HG03097 (cell line): ENCODE measurements at regions not wholly inside any gene's neighbourhood (a gene's known extent, or its start where the extent isn't known, plus 50 kb on each side); places are given as distances from the start of the nearest gene placed in this dataset.

Source experiments
- ATAC-seq: cut with Tn5 transposase; IDR thresholded peaks from one replicate; pipeline ENCODE4 v1.9.1; 2021; ENCODE audit not compliant: unreplicated experiment, low FRiP score

DNA sequence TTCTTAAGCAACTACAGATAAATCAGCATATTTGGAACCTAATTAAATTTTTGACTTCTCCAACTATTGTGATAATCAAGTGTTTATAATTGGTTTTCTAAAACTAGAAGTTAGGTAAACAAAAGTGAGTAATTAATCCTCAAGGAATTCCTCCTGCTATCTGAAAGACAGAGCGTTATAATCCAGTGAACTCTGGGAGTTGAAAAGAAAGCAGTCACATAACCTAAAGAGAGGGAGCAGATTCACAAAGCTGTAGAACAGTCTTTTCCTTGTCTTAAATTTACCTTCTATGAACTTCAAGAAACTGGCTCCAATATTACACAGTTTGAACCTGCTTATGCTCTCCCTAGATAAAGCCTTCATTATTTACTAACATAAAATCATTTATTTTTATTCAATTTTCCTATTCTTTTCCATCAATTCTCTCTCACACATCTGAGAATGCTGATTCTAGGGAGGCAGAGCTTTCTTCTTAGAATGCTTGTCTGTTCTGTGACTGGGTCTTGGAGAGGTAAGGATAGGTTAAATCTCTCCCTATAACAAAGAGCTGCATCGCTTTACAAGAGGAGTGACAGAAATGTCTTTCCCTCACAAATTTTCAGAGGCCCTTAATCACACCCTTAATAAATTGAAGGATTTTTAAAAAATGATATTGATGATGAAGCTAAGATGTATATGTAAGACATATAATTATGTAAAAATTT is 132.8 kb downstream of the TUSC7 start:
- no peak for ATAC-seq

DNA sequence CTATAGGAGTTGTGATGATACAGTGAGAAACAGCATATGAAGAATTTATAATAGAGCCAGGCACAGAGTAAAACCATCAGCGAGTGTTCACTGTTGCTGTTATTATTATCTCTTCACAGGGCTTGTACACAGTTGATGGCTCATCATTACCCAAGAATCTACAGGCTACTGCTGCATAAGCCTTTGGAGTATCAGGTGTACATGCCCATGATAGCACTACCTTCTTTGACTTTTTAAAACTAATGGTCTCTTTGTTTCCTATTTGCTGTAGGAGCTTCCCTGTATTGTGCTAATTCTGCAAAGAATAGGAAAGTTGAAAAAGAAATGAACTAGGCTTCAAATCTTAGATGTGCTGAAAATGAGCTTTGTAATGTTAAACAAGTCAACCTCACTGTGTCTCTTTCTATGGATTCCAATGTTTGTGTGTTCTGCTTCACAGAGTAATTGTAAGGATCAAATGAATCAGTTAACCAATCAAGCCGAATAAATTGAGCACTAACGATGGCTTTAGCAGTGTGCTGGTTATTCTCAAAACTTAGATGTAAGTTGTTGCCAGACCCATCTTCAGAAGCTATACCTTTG is 138.8 kb downstream of the TUSC7 start:
- no peak for ATAC-seq

DNA sequence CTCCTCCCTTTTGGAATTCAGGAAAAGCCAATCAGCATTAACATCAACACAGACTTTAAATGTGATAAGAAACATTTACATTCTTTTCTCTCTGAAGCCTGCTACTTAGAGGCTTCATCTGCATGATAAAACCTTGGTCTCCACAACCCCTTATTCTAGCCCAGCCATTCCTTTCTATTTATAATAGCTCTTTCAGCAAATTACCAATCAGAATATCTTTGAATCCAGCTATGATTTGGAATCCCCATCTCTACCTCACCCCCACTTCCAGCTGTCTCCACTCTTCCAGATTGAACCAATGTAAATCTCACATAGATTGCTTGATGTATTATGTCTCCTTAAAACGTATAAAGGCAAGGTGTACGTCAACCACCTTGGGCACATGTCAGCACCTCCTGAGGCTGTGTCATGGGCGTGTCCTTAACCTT is 139.7 kb downstream of the TUSC7 start:
- ATAC-seq = no peak

DNA sequence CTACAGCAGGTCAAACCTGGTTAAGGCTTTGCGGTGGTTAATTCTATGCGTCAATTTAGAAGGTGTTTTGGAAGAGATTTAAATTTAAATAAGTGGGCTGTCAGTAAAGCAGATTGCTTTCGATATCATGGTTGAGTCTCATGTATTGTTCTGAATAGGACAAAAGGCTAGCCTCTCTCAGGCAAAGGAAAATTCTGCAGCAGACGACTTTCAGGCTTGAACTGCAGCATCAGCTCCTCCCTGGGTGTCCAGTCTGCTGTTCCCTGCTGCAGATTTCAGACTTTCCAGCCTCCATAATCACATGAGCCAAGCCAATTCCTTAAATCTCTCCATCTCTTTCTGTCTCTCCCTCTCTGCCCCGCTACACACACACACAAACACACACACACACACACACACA is 143.2 kb downstream of the TUSC7 start:
- ATAC-seq = no peak

DNA sequence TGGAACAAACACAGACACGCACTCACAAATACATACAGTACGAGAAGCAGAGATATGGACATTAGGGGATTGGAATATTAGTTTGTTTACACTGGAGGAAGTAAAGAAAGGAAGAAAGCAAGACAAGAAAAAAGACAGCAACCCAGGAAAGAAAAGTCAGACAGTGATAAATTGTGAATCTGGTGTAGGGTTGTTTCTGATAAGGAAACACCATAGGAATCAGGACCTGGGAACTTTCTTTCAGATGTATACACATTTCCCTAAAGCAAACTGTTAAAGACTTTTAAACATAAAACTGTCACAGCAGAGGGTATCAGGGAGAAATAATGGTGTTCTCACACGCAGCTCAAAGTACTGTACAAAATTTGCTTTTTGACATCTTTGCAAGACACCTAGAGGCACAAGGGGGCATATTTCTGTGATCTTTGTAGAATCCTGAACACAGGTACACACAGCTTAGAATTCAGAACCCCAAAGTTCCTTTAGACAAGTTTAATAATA is 153.7 kb downstream of the TUSC7 start:
- no peak for ATAC-seq

DNA sequence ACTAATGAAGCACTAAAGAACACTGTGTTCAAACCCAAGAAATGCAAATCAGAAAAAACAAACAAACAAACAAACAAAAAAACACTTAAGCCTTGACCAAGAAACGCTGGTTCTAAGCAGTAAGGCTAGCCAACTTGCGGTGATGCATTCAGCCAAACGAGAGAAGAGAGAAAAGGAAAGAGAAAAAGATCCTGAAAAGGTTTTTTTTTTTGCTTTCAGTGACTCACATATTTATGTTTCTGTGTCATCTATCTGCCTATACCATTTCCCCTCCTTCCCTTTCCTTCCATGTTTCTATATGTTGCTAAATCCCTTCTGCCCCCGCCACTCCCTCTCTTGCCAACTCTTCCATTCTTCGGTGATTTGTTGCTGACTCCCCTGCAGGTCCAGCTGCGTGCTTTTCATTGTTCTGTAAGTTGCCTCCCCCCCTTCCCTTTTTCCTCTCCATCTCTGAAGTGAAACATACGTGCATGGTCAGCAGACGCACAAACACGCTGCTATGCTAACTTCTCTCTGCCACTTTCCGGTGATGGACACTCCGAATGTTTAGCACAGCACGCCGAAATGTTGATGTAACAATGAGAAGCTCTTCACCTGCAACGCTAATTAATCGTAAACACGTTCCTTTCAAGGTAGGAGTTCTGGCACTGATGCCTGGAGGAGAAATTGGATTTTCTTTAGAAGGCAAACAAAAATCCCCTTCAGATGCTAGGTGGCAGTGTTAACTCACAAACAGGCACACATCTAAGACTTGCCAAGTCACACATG is 154.4 kb downstream of the TUSC7 start:
- ATAC-seq = no peak

DNA sequence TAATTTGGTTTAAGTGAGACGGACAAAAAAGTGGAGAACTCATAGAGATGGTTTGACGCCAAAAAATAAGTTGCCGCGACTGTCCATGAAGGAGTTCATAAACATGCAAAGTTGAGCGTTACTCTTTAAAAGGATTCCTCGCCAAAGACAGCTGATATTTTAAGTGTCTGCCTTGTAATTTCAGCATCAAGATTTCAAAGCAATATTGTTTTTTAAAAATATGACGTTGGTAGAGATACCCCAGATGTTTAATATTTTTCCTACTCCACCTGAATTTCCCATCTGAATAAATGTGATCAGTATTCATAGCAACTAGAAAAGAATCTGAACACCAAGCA is 155.0 kb downstream of the TUSC7 start:
- ATAC-seq = no peak

DNA sequence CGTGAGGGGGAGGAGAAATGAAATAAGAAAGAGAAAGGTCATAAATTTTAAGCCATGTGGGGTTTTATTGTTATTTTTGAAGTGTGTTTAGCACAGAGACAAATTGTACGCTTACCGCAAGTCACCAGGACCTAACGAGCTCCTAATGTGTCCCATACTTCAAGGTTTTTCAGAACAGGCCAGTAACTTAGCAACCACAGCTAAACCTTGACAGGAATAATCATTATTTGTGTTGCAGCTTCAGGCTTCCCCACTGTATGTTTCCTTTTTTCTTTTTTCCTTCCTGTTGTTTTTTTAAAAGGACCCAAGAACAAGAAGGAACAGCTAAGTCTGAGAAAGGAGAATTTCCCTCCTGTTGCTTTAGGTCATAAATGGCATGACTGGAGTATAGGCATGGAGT is 160.8 kb downstream of the TUSC7 start:
- ATAC-seq = no peak

DNA sequence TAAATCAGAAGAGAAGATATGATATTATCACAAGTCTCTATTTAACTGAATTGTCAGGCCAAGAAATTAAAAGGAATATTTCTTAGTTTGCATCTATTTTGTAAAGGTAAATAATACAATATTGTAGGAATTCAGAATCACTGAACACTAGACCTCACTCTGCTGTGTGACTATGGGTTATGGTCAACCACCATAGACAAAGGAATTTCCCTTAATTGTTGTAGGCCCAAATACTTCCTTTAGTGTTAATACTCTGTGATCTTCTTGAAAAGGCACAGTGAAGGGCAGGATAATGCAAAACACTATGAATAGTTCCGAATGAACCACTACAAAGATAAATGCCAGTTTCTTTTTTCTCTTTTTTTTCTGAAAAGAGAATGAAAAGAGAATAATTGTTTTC is 162.3 kb downstream of the TUSC7 start:
- ATAC-seq = no peak

DNA sequence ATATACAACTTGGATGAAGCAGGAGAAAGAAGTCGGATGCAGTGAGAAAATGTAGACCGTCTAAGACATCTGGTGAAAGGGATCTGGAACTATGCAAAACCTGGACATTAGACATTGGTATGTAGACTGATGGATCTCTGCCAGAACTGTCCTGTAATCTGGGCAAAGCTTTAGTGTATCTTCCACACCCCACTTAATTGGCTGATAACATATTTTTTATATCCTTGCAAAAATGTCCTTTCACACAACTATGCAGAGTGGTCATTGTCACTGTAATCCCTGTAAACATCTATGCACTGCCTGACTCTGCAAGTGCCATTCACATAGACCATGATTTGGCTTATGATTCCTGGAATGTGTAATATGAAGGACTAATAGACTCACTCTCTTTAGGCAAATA is 163.1 kb downstream of the TUSC7 start:
- no peak for ATAC-seq

DNA sequence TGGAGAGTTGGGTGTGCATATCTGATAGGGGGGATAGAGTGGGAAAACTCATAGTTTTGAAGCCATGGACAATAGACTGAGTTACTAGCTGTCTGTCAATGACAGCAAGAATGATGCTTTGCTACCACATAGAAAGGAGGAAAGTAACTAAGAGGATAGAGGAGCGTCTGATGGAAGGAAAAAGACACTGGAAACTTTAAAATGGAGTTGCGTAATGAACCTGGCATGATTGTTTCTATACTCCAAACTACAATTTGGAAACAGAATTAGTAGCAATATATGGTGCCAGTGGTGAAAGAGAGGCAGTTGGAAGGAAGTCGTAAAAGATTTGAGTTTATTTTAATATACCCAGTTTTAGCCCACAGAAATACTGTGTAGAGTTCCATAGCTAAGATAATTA is 163.6 kb downstream of the TUSC7 start:
- no peak for ATAC-seq

DNA sequence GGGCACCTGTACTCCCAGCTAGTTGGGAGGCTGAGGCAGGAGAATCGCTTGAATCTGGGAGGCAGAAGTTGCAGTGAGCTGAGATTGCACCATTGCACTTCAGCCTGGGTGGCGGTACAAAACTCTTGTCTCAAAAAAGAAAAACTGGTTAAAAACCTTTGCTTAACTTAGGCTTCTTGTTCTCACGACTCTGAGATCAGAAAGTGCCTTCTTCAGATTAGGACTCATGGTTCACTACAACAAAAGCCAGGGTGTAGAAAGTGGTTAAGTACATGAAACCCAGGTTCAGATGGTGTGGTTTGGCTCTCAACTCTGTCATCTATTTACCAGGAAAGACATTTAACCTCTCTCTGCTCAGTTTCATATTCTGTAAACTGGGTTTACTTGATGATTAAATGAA is 168.4 kb downstream of the TUSC7 start:
- ATAC-seq = no peak

DNA sequence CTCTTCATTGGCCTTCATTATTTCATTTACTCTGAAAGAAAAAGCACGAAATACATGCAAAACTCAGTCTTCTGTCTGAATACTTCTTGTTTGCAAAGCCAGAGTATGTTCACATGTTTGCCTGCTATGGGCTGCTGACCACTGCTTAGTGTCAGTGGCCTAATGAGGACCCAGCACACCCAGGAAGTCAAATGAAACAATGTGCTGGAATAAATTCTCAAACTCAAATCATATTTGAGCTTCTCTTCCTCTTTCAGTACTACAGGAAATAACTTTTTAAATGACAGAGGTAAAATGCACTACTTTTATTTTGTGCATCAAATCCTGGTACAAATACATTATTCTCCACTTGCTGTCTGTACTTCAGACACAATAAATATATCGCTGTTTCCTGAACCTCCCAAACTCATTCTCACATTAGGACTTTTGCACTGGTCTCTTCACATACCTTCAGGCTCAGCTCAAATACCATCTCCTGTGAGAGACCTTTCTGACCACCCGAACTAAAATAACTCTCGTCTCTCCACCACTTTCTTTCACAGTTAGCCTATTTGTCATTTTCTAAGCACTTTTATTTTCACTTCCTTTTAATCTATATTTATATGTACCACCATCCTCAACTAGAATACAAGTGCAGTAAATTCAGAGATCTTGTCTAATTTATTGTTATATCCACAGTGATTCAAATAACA is 176.8 kb downstream of the TUSC7 start:
- peak; percentile 81 for ATAC-seq

DNA sequence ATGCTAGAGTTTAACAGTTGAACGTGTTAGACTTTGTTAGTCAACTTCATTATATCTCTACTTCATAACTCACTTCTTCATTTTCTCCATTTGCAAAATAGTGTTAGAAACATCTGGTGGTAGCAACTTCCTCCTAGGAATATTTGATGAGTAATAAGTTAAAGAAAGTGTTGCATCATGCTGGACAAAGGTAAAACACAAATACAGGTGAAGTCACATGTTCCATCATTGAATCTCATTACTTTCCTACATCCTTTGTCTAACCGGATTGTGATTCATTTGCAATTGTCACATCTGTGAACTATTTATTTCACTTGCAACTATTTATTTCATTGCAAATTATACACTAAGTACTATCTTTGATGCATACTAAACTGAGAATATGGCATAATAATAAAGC is 186.5 kb downstream of the TUSC7 start:
- ATAC-seq = no peak

DNA sequence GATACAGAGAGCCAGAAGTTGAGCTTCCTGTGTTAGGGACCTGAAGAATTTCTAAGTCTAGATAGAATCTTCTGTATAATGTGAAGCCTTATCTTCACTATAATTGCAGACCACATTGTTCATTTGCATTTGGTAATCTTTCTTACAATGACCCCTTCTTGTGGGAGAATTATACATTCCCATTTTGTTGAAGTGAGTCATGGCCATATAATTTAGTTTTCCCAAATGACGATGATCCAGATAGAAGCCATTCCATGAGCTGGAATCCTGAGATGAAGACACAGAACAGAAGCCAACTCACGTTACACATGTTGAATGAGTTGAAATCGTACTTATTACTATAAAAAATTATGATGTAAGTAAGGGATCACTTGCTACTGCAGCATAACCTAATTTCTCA is 187.8 kb downstream of the TUSC7 start:
- ATAC-seq = no peak

DNA sequence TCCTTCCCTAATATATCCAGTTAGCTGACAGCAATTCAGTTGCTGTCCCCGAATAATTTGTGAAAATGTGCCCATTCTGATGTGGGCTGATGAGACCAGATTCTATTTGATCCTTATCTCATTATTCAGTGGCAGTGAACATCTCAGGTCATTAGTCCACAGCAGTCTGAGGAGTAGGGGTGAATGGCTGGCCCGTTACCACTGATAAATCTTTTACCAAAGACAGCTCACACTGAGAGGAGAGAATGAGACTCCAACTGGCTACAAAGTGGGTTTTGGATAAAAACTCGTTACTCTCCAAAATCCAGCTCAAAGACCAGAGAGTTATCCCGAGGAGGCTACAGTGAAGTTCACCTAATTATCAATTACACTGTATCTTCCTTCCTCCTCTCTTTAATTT is 189.7 kb downstream of the TUSC7 start:
- no peak for ATAC-seq

DNA sequence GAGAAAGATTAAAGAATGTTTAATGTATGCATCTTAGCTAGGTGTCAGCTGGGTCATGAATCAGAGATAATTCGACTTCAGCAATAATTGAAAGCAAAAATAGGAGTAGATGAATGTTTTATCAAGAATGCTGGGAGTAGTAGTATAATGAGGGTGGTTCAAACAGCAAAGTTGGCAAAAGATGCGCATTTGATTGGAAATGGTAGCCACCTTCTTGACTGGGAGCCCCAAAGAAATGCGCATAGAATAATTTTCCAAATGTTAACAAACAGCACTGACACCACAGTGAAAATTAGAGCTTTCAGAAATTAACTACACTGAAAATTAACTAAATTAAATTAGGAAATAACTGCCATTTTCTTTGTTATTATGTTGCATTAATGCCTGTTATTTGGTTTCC is 195.8 kb downstream of the TUSC7 start:
- ATAC-seq = no peak

DNA sequence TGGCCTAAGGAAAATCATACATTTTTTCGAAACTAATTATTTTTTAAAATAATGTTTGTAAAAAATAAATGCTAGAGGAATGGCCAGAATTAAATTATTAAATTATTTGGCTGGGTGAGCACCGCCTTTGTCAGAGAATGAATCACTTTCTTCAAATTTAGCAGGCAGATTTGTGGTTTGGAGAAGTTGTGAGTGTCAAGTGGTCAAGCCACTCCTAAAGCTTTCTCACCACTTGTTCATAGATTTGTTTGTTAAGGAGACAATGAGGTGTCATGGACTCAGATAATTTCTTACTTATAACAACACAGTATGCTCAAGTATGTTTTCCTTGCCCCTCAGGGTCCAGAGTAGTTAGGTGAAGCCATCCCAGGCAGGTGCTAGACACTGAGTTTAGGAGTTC is 196.2 kb downstream of the TUSC7 start:
- no peak for ATAC-seq

DNA sequence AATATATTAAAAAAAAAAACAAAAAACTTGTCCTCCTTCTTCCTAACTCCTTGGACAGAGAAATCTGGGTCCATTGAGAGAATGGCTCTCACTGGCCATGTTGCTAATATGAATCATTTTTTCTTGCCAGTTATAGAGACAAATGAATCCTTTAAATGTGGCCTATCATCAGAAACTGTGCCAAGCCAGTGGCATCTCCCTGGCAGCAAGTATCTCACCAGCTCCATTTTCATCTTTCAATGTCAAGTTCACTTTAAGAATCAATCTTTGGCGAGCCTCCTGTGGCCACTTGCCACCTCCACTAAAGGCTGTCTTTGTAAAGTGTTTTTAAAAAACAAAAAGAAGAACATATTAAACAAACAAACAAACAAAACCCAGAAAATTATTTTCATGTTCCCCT is 202.5 kb downstream of the TUSC7 start:
- no peak for ATAC-seq

DNA sequence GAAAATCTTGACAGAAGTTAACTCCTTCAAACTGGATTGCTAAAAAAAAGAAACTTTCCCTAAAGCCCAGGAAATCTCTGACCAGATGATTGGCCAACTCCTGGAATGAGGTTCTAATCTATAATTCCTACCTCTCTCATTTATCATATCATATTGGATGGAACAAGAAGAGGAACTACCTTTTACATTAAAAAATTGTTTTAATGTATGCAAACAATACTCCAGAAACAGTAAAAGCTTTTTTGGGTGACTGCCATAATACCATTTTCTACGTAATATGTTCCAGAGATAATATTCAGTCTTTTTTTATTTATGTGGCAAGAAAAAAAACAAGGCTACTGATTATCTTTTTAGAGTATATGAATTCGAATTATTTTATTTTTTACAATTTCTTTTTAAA is 204.4 kb downstream of the TUSC7 start:
- ATAC-seq = no peak

DNA sequence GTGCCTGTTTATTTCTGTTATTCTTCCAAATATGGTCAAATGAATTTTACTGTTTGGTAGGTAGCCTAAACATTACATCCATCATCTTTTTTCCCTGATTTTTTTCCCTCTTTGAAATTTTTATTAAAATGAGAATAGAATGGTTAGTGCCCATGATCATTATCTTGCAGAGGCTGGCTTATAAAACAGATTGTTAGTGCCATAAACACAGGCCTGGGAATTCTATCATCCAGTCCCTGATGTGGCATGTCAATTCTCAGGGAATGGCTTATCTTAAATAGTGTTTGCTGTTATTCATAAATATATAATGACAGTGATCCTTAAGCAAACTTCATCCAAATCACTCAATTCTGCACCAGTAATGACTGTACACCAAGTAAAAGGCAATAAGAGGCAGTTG is 207.3 kb downstream of the TUSC7 start:
- no peak for ATAC-seq
